ENCODE measurements at regions not wholly inside any gene's neighbourhood (a gene's known extent, or its start where the extent isn't known, plus 50 kb on each side); places are given as distances from the start of the nearest gene placed in this dataset.

DNA sequence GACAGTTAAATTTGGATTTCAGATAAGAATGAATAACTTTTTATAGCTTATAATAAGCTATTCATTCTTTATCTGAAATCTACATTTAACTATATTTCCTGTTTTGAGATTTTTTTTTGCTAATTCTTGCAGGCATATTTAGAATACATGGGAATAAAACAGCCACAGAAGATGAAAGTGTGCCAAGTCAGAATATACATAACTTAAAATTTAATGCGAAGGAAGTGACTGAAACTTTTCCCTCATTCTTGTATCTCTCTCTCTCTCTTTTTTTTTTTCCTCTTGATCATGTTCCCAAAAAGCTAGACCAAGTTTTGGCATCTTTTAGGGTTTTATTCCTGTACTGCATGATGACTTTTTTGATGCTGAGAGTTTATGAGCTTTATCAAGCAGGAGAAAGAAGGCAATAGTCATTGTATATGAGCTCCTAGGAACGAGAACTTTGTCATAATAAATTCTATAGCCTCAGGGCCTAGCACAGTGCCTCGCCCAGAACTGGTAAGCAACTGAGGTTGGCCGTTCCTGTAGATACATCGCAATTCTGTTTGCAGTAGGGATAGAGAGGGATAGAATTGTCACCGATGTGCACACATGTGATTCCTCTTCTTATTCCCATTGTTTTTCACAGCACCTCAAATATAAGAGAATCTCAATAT is 205.2 kb downstream of the MYLK4 start:
- DNase-seq = no peak
- WGBS, 2 experiments (ENCODE audit: insufficient coverage in 1 of 2, insufficient read length in 1 of 2) = 93 to 100% methylated on average over 4 to 6 of the region's 6 CpGs
- H3K9me3 Mint-ChIP-seq = peaks cover 13% of the 10 kb centered on the region
- H3K36me3 Mint-ChIP-seq (ENCODE audit: low read depth) = no peaks in the 10 kb centered on the region
- no peak overlapping the region for H3K4me3 Mint-ChIP-seq
- Histone ChIP-seq H3K27me3 (ENCODE audit: control insufficient read depth, insufficient read depth, low read length, poor library complexity, severe bottlenecking) (no peaks in the 10 kb centered on the region), H3K27ac (ENCODE audit: low read depth, low read length) (no peak overlapping the region), H3K36me3 (ENCODE audit: control insufficient read depth, insufficient read depth, low read length) (no peaks in the 10 kb centered on the region), H3K4me1 (ENCODE audit: control insufficient read depth, insufficient read depth, low read length) (no peaks in the 10 kb centered on the region), H3K9me3 (ENCODE audit: control insufficient read depth, low read length) (peaks cover 27% of the 10 kb centered on the region), H3K4me3 (ENCODE audit: low read length) (no peak overlapping the region), H3K9ac (ENCODE audit: extremely low read depth, low read length, poor library complexity, severe bottlenecking) (no peak overlapping the region)
- H3K4me1 Mint-ChIP-seq = peaks cover 12% of the 10 kb centered on the region
- no peak overlapping the region for H3K27ac Mint-ChIP-seq
- peaks cover 3% of the 10 kb centered on the region for H3K27me3 Mint-ChIP-seq (ENCODE audit: insufficient read depth)
- TF ChIP-seq, protein P1, sequence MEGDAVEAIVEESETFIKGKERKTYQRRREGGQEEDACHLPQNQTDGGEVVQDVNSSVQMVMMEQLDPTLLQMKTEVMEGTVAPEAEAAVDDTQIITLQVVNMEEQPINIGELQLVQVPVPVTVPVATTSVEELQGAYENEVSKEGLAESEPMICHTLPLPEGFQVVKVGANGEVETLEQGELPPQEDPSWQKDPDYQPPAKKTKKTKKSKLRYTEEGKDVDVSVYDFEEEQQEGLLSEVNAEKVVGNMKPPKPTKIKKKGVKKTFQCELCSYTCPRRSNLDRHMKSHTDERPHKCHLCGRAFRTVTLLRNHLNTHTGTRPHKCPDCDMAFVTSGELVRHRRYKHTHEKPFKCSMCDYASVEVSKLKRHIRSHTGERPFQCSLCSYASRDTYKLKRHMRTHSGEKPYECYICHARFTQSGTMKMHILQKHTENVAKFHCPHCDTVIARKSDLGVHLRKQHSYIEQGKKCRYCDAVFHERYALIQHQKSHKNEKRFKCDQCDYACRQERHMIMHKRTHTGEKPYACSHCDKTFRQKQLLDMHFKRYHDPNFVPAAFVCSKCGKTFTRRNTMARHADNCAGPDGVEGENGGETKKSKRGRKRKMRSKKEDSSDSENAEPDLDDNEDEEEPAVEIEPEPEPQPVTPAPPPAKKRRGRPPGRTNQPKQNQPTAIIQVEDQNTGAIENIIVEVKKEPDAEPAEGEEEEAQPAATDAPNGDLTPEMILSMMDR (conservative IDR thresholded peaks at IDR 0.05) = no peak

DNA sequence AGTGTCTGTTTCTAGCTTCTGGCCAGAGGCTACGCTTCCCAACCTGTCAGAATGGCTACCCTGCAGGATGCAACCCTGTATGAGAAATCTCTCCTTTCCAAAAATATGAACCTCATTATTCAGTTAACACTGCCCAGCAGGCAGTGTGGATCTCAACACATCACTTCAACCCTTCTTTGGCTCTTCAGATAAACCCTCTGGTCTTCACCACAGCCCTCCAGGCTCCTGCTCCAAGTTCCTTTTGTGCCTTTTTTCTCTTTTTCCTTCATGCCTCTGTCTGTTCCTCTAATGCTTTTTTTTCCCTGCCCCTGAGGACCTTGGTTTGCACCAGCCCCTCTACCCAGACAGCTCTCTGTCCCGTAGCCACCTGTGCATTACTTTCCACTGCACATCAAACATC is 207.4 kb downstream of the MYLK4 start:
- H3K27me3 Mint-ChIP-seq (ENCODE audit: insufficient read depth) = peaks cover 4% of the 10 kb centered on the region
- no peaks in the 10 kb centered on the region for H3K36me3 Mint-ChIP-seq (ENCODE audit: low read depth)
- no peaks in the 10 kb centered on the region for H3K4me1 Mint-ChIP-seq
- H3K27ac Mint-ChIP-seq = no peak overlapping the region
- Histone ChIP-seq H3K27me3 (ENCODE audit: control insufficient read depth, insufficient read depth, low read length, poor library complexity, severe bottlenecking) (no peaks in the 10 kb centered on the region), H3K9ac (ENCODE audit: extremely low read depth, low read length, poor library complexity, severe bottlenecking) (no peak overlapping the region), H3K27ac (ENCODE audit: low read depth, low read length) (no peak overlapping the region), H3K4me3 (ENCODE audit: low read length) (no peak overlapping the region), H3K36me3 (ENCODE audit: control insufficient read depth, insufficient read depth, low read length) (no peaks in the 10 kb centered on the region), H3K4me1 (ENCODE audit: control insufficient read depth, insufficient read depth, low read length) (no peaks in the 10 kb centered on the region), H3K9me3 (ENCODE audit: control insufficient read depth, low read length) (peaks cover 18% of the 10 kb centered on the region)
- TF ChIP-seq, protein P1 (conservative IDR thresholded peaks at IDR 0.05) = no peak
- peaks cover 9% of the 10 kb centered on the region for H3K9me3 Mint-ChIP-seq
- no peak for DNase-seq
- H3K4me3 Mint-ChIP-seq = no peak overlapping the region
- WGBS, 2 experiments (ENCODE audit: insufficient coverage in 1 of 2, insufficient read length in 1 of 2) = 92 to 100% methylated on average over 1 to 2 of the region's 2 CpGs

DNA sequence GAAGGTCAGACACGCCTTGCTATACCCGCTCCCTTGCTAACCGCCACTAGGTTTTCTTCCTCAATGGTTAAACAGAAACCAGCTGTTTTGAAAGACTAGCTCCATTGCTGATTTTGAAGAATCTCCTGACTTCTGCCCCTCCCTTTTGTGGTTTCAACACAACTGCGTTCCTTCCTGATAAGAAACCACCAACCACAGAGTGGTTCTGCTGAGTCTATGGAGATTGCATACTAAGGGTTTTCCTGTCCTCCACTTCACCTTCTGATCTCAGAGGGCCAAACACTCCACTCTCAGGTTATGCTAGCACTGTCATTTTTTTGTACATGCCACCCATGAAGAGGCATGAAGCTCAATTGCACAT is 207.9 kb downstream of the MYLK4 start:
- H3K9me3 ChIP-seq (ENCODE audit: control insufficient read depth, low read length) = peaks cover 13% of the 10 kb centered on the region
- no peak overlapping the region for H3K27ac ChIP-seq (ENCODE audit: low read depth, low read length)
- H3K4me1 ChIP-seq (ENCODE audit: control insufficient read depth, insufficient read depth, low read length) = no peaks in the 10 kb centered on the region
- Mint-ChIP-seq H3K27me3 (ENCODE audit: insufficient read depth) (peaks cover 2% of the 10 kb centered on the region), H3K36me3 (ENCODE audit: low read depth) (no peaks in the 10 kb centered on the region), H3K4me1 (no peaks in the 10 kb centered on the region), H3K27ac (no peak overlapping the region), H3K4me3 (no peak overlapping the region), H3K9me3 (peaks cover 4% of the 10 kb centered on the region)
- TF ChIP-seq, protein P1 (conservative IDR thresholded peaks at IDR 0.05) = no peak
- no peaks in the 10 kb centered on the region for H3K27me3 ChIP-seq (ENCODE audit: control insufficient read depth, insufficient read depth, low read length, poor library complexity, severe bottlenecking)
- H3K36me3 ChIP-seq (ENCODE audit: control insufficient read depth, insufficient read depth, low read length) = no peaks in the 10 kb centered on the region
- H3K9ac ChIP-seq (ENCODE audit: extremely low read depth, low read length, poor library complexity, severe bottlenecking) = no peak overlapping the region
- DNase-seq = no peak
- WGBS, 2 experiments (ENCODE audit: insufficient coverage in 1 of 2, insufficient read length in 1 of 2) = 95 to 100% methylated on average over 3 to 4 of the region's 4 CpGs
- no peak overlapping the region for H3K4me3 ChIP-seq (ENCODE audit: low read length)

All from endodermal cell (in vitro differentiated cells).